PC-9 (cell line): ENCODE measurements at regions not wholly inside any gene's neighbourhood (a gene's known extent, or its start where the extent isn't known, plus 50 kb on each side); places are given as distances from the start of the nearest gene placed in this dataset.

ENCODE experiments used
- BruUV-seq: library from RNA; stranded (reverse); fragments of 400-500 nt; replicated peaks from 2 replicates; lab custom pipeline; 2021; lab: Mats Ljungman, UMichigan
- CTCF ChIA-PET: fragments of 300-600 bp; sonication (Branson Sonifier 250); formaldehyde crosslinking; loops from one replicate; lab custom pipeline; 2022; ENCODE audit warnings: antibody characterized with exemption; lab: Charles Lee
- POLR2A ChIA-PET: fragments of 300-600 bp; sonication (Branson Sonifier 250); formaldehyde crosslinking; loops from one replicate; lab custom pipeline; 2022; ENCODE audit warnings: antibody characterized with exemption; ENCODE audit not compliant: unreplicated experiment; lab: Charles Lee
- DNase-seq, 2 experiments: peaks; one replicate each; pipeline versions ENCODE4 v3.0.0 to v3.0.0-alpha.2; 2015 to 2022; ENCODE audit warnings: mixed read lengths in 1 of 2
- H2AFZ ChIP-seq: fragments of 200-600 bp; sonication (generic); 2 replicates; pipeline ENCODE4 v1.8.1; 2017; ENCODE audit warnings: antibody characterized with exemption
- H3F3A ChIP-seq: fragments of 200-600 bp; sonication (generic); 2 replicates; pipeline ENCODE4 v1.8.1; 2017; ENCODE audit warnings: antibody characterized with exemption, mild to moderate bottlenecking, low read depth; ENCODE audit not compliant: insufficient read depth
- H3K27ac ChIP-seq: fragments of 200-600 bp; sonication (generic); 2 replicates; pipeline ENCODE4 v1.6.1; 2016; ENCODE audit warnings: mixed run types
- H3K27me3 ChIP-seq: fragments of 200-600 bp; sonication (generic); 2 replicates; pipeline ENCODE4 v1.6.1; 2016; ENCODE audit warnings: low read depth, mixed run types; ENCODE audit not compliant: insufficient read depth
- H3K36me3 ChIP-seq: fragments of 200-600 bp; sonication (generic); 2 replicates; pipeline ENCODE4 v1.6.1; 2016; ENCODE audit warnings: low read depth, mixed run types
- H3K4me1 ChIP-seq: fragments of 200-600 bp; sonication (generic); replicated peaks from 2 replicates; pipeline ENCODE4 v1.6.1; 2016; ENCODE audit warnings: mixed run types; ENCODE audit not compliant: insufficient read depth
- H3K4me2 ChIP-seq: fragments of 200-600 bp; sonication (generic); 2 replicates; pipeline ENCODE4 v1.6.1; 2017; ENCODE audit warnings: mixed run types
- H3K4me3 ChIP-seq: fragments of 200-600 bp; sonication (generic); 2 replicates; pipeline ENCODE4 v1.6.1; 2016; ENCODE audit warnings: mixed run types
- H3K79me2 ChIP-seq: fragments of 200-600 bp; sonication (generic); 2 replicates; pipeline ENCODE4 v1.6.1; 2017; ENCODE audit warnings: low read depth, mixed run types
- H3K9me2 ChIP-seq: fragments of 200-600 bp; sonication (generic); 2 replicates; pipeline ENCODE4 v1.8.1; 2017; ENCODE audit warnings: mild to moderate bottlenecking; ENCODE audit not compliant: insufficient read depth
- H3K9me3 ChIP-seq: fragments of 200-600 bp; sonication (generic); 2 replicates; pipeline ENCODE4 v1.8.1; 2016; ENCODE audit warnings: low read depth; ENCODE audit not compliant: insufficient read depth
- H4K20me1 ChIP-seq: fragments of 200-600 bp; sonication (generic); 2 replicates; pipeline ENCODE4 v1.8.1; 2017; ENCODE audit not compliant: insufficient read depth
- CTCF ChIP-seq: fragments of 200-600 bp; sonication (generic); conservative IDR thresholded peaks from 2 replicates; pipeline ENCODE4 v1.6.1; 2017; ENCODE audit warnings: mixed run types, antibody characterized with exemption, mild to moderate bottlenecking, moderate library complexity
- EZH2 ChIP-seq: fragments of 200-600 bp; sonication (generic); IDR thresholded peaks from 2 replicates; pipeline ENCODE4 v1.8.0; 2017; ENCODE audit warnings: antibody characterized with exemption, low read depth
- intact Hi-C: fragments of 100-400 bp; cut with micrococcal nuclease; formaldehyde crosslinking; loops from one replicate; pipeline ENCODE4 v1.10.0; 2022; ENCODE audit not compliant: unreplicated experiment

GRCh38 chr15:46723308-46723707 lies 994.0 kb upstream of the SEMA6D start:
- H3K9me3 ChIP-seq, result no peaks in the 10 kb centered on the region
- no peaks in the 10 kb centered on the region for H4K20me1 ChIP-seq
- no peaks in the 10 kb centered on the region for H3K27me3 ChIP-seq
- no peak for DNase-seq
- no peaks in the 10 kb centered on the region for H3K4me1 ChIP-seq
- H3K27ac ChIP-seq, result no peak overlapping the region
- no peak overlapping the region for H3K4me3 ChIP-seq
- no peaks in the 10 kb centered on the region for H3F3A ChIP-seq
- POLR2A ChIA-PET, result no interaction called here
- H3K9me2 ChIP-seq, result no peaks in the 10 kb centered on the region
- intact Hi-C loops, result no loop called here
- H3K4me2 ChIP-seq, result no peak overlapping the region
- H3K36me3 ChIP-seq, result no peaks in the 10 kb centered on the region
- TF ChIP-seq EZH2, result no peak
- no peak for TF ChIP-seq CTCF
- CTCF ChIA-PET, result no interaction called here
- no peaks in the 10 kb centered on the region for H3K79me2 ChIP-seq
- BruUV-seq, result no TSS peak
- H2AFZ ChIP-seq, result no peak overlapping the region

DNA sequence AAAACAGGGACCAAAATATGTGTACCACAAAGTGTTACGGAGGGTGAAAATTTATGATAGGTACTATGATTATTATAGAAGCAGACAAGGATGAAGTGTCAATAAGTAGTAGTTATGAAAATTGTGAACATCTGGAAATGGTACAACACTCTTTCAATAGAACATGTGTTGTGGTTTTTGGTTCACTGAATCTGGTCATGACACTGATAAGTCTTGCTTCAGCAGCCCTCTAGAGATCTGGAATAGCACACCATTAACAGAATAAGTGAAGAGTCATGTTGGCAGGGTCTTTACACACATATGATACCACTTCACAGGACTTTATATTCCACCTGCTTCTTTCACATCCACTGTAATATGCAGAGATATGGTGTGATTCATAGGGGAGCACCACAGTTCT lies 985.2 kb upstream of the SEMA6D start:
- no peaks in the 10 kb centered on the region for H3K36me3 ChIP-seq
- CTCF ChIA-PET, result no interaction called here
- no peaks in the 10 kb centered on the region for H3K79me2 ChIP-seq
- no peak overlapping the region for H3K27ac ChIP-seq
- no TSS peak for BruUV-seq
- POLR2A ChIA-PET, result no interaction called here
- H3K4me1 ChIP-seq, result no peaks in the 10 kb centered on the region
- no peaks in the 10 kb centered on the region for H4K20me1 ChIP-seq
- TF ChIP-seq EZH2, result no peak
- TF ChIP-seq CTCF, result no peak
- H3F3A ChIP-seq, result no peaks in the 10 kb centered on the region
- no peaks in the 10 kb centered on the region for H3K9me2 ChIP-seq
- H3K27me3 ChIP-seq, result no peaks in the 10 kb centered on the region
- H2AFZ ChIP-seq, result no peak overlapping the region
- DNase-seq, result no peak
- H3K4me2 ChIP-seq, result no peak overlapping the region
- H3K4me3 ChIP-seq, result no peak overlapping the region
- intact Hi-C loops, result no loop called here
- no peaks in the 10 kb centered on the region for H3K9me3 ChIP-seq

GRCh38 chr15:46735115-46735514 lies 982.2 kb upstream of the SEMA6D start:
- Histone ChIP-seq H3K9me3 (no peaks in the 10 kb centered on the region), H3K9me2 (no peaks in the 10 kb centered on the region), H3K4me3 (no peak overlapping the region), H3K4me1 (no peaks in the 10 kb centered on the region), H3K4me2 (no peak overlapping the region), H3K27me3 (no peaks in the 10 kb centered on the region), H3F3A (no peaks in the 10 kb centered on the region), H3K79me2 (no peaks in the 10 kb centered on the region), H2AFZ (no peak overlapping the region), H3K27ac (no peak overlapping the region), H4K20me1 (no peaks in the 10 kb centered on the region), H3K36me3 (no peaks in the 10 kb centered on the region)
- CTCF ChIA-PET, result no interaction called here
- intact Hi-C loops, result no loop called here
- BruUV-seq, result no TSS peak
- TF ChIP-seq CTCF, result no peak
- no peak for DNase-seq
- POLR2A ChIA-PET, result no interaction called here
